AG09319 (cell line): ENCODE measurements at regions not wholly inside any gene's neighbourhood (a gene's known extent, or its start where the extent isn't known, plus 50 kb on each side); places are given as distances from the start of the nearest gene placed in this dataset.

Experiments used
- DNase-seq: peaks from one replicate; pipeline ENCODE4 v3.0.0-alpha.2; 2010; ENCODE audit warnings: low read depth; ENCODE audit errors: extremely low read depth
- TF ChIP-seq, protein P1 (sequence below): IDR thresholded peaks from 2 replicates; pipeline ENCODE4 v1.5.1; 2011; ENCODE audit warnings: low read depth, mild to moderate bottlenecking, inconsistent platforms, low read length, moderate library complexity

DNA sequence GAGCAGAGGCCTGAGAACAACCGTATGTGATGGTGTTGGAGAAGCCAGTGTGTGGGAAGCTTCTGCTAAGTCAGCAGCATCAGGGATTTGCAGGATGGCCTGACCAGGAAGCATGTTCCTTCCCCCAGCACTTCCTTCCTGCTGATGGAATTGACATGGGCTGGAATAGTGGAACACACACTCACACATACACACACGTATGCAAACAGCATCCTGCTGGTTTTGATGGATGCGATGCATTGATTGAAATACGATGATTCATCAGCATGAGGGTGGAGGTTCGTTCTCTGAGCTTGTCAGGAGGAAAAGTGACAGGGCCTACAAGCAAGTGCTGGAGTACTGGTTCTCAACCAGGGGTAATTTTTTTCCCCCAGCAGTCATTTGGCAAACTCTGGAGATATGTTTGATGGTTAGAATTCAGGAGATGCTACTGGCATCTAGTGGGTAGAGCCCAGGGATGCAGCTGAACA, 229.1 kb downstream of the NFATC2 start:
- DNase-seq = no peak
- TF ChIP-seq, protein P1, sequence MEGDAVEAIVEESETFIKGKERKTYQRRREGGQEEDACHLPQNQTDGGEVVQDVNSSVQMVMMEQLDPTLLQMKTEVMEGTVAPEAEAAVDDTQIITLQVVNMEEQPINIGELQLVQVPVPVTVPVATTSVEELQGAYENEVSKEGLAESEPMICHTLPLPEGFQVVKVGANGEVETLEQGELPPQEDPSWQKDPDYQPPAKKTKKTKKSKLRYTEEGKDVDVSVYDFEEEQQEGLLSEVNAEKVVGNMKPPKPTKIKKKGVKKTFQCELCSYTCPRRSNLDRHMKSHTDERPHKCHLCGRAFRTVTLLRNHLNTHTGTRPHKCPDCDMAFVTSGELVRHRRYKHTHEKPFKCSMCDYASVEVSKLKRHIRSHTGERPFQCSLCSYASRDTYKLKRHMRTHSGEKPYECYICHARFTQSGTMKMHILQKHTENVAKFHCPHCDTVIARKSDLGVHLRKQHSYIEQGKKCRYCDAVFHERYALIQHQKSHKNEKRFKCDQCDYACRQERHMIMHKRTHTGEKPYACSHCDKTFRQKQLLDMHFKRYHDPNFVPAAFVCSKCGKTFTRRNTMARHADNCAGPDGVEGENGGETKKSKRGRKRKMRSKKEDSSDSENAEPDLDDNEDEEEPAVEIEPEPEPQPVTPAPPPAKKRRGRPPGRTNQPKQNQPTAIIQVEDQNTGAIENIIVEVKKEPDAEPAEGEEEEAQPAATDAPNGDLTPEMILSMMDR = no peak

- TF ChIP-seq, protein P1 = no peak
- no peak for DNase-seq
Observed at GRCh38 chr20:51312480-51312783, 230.1 kb downstream of the NFATC2 start.

DNA sequence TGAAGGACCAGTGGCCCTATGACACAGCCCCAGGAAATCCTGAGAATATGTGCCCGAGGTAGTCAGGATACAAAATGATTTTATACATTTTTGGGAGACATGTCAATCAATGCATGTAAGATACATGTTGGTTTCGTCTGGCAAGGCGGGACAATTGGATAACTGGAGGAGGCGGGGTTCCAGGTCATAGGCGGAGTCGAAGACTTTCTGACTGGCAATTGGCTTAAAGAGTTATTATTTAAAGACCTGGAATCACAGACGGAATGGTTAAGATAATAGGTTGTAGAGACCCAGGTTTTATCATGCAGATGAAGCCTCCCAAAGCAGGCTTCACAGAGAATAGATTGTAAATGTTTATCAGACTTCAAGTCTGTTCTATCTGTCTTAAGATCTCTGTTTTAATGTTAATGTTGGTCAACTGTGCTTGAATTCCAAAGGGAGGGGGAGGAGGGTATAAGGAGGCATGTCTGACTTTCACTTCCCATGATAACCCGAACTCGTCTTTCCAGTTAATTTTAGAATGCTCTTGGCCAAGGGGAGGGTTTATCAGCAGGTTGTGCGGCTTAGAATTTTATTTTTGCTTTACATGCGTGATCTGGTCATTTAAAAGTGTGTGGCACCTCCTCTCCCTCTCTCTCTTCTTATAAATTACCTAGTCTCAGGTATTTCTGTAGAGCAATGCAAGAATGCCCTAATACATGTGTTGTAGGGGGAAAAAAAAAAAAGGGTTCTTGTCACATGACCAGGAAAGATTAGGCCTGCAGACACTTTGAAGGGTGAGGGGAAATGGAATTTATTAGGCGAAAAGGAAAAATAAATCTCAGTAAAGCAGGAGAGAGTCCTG, 230.7 kb downstream of the NFATC2 start:
- TF ChIP-seq, protein P1 = no peak
- no peak for DNase-seq

GRCh38 chr20:51310216-51310615, 232.3 kb downstream of the NFATC2 start:
- TF ChIP-seq, protein P1 = no peak

DNA sequence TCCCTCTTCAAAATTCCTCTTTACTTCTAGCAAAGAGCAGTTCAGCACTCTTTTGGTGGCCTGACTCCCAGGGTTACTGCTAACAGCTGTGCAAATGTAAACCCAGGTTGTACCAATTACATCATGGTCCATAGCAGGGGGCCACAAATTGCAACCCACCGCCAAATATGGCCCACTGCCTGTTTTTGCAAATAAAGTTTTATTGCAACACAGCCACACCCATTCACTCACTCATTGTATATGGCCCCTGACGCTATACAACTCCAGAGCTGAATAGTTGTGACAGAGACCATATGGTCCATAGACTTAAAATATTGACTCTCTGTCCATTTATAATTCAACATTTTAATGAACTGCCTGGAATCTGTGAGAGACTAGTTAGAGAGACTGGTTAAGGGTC, 233.4 kb downstream of the NFATC2 start:
- TF ChIP-seq, protein P1 = no peak
- DNase-seq = no peak

More at GRCh38 chr20:51310216-51310615, 232.3 kb downstream of the NFATC2 start:
- no peak for DNase-seq

GRCh38 chr20:51306521-51307358, 235.8 kb downstream of the NFATC2 start:
- peak; percentile 35 for DNase-seq
- TF ChIP-seq, protein P1 = peak; percentile 90

GRCh38 chr20:51306081-51306480, 236.4 kb downstream of the NFATC2 start:
- TF ChIP-seq, protein P1 = no peak
- no peak for DNase-seq
